ENCODE measurements at regions not wholly inside any gene's neighbourhood (a gene's known extent, or its start where the extent isn't known, plus 50 kb on each side); places are given as distances from the start of the nearest gene placed in this dataset.

DNA sequence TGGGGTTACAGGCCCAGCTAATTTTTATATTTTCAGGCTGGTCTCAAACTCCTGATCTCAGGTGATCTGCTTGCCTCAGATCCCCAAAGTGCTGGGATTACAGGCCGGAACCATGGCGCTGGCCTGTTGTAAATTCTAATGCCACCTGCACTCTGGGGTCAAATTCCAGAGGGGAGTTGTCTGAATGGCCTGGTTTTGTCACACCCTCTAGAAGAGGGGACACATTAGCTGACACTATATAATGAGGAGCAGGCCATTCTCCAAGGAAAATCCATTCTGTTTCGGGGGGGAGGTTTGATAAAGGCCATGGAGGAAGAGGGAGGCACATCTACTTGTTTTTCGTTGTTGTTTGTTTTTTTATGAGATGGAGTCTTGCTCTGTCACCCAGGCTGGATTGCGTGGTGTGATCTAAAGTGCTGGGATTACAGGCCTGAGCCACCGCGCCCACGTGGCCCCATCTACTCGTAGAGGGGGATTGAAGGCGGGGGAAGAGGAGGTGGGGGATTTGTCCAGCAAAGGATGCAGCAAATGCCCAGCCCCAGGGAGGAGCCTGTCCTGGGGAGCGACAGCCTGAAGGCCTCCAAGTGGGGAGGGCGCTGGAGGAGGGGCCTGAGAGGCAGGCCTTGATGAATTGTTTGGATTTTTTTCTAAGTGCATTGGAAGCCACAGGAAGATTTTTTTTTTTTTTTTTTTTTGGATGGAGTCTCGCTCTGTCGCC lies 78.4 kb upstream of the SLC45A1 start:
- TF ChIP-seq CTCF (IDR thresholded peaks at IDR 0.05) (no peak), POLR2AphosphoS5 (IDR thresholded peaks at IDR 0.05; ENCODE audit: low read depth, low read length) (no peak)
